ENCODE measurements at regions not wholly inside any gene's neighbourhood (a gene's known extent, or its start where the extent isn't known, plus 50 kb on each side); places are given as distances from the start of the nearest gene placed in this dataset.

DNA sequence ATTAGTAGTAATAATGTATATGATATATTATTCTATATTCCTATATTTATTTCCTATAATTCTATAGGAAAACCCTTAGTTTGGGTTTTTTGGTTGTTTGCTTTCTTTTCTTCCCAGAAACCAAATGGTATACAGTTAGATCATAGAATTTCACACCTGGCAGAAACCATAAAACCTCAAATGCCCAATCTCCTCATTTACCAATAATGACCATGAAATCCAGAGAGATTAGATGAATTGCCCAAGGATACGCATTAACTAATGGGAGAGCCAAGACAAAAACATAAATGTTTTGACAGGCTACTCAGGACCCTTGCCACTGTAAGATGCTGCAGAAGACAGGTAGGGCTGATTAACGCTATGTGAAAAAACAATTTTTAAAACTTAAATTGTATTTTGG is 158.7 kb upstream of the FST start:
- WGBS (ENCODE audit: insufficient coverage, low coverage, low lambda C conversion rate, missing lambda C conversion rate) = 100% methylated on average over 2 of the region's 2 CpGs
- intact Hi-C loops (cut with DNase I) = no loop called here
- Histone ChIP-seq H3K27ac (no peak overlapping the region), H3K9me3 (no peaks in the 10 kb centered on the region), H3K27me3 (no peaks in the 10 kb centered on the region), H3K4me3 (no peak overlapping the region), H3K36me3 (no peaks in the 10 kb centered on the region), H3K4me1 (no peaks in the 10 kb centered on the region)
- ATAC-seq (no peak), DNase-seq (no peak)
- TF ChIP-seq POLR2A (IDR thresholded peaks at IDR 0.05) = no peak
- TF ChIP-seq, protein P1, sequence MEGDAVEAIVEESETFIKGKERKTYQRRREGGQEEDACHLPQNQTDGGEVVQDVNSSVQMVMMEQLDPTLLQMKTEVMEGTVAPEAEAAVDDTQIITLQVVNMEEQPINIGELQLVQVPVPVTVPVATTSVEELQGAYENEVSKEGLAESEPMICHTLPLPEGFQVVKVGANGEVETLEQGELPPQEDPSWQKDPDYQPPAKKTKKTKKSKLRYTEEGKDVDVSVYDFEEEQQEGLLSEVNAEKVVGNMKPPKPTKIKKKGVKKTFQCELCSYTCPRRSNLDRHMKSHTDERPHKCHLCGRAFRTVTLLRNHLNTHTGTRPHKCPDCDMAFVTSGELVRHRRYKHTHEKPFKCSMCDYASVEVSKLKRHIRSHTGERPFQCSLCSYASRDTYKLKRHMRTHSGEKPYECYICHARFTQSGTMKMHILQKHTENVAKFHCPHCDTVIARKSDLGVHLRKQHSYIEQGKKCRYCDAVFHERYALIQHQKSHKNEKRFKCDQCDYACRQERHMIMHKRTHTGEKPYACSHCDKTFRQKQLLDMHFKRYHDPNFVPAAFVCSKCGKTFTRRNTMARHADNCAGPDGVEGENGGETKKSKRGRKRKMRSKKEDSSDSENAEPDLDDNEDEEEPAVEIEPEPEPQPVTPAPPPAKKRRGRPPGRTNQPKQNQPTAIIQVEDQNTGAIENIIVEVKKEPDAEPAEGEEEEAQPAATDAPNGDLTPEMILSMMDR (IDR thresholded peaks at IDR 0.05) = no peak

DNA sequence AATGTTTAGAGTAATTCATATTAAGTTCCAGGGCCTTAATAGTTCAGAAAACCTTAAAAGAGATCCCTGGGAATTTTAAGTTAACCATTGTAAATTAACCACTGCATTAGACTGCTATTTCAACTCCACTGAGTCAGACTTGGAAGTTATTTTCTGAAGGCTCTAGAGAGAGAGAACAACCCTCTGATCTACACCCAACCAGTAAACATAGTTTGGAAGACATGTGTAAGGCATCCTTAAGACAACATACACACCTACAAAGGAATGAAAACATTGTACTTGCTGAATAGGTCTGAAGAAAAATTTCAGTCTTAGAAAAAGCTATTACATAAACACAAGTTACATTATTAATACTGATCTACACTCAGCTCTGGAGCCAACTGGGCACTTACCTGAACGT is 158.2 kb upstream of the FST start:
- Histone ChIP-seq H3K4me3 (no peak overlapping the region), H3K4me1 (no peaks in the 10 kb centered on the region), H3K27ac (no peak overlapping the region), H3K9me3 (no peaks in the 10 kb centered on the region), H3K27me3 (no peaks in the 10 kb centered on the region), H3K36me3 (no peaks in the 10 kb centered on the region)
- 36% methylated on average over 1 of the region's 1 CpG for WGBS (ENCODE audit: insufficient coverage, low coverage, low lambda C conversion rate, missing lambda C conversion rate)
- DNase-seq (no peak), ATAC-seq (no peak)
- TF ChIP-seq, protein P1 (IDR thresholded peaks at IDR 0.05) = no peak
- TF ChIP-seq POLR2A (IDR thresholded peaks at IDR 0.05) = no peak
- intact Hi-C loops (cut with DNase I) = no loop called here

DNA sequence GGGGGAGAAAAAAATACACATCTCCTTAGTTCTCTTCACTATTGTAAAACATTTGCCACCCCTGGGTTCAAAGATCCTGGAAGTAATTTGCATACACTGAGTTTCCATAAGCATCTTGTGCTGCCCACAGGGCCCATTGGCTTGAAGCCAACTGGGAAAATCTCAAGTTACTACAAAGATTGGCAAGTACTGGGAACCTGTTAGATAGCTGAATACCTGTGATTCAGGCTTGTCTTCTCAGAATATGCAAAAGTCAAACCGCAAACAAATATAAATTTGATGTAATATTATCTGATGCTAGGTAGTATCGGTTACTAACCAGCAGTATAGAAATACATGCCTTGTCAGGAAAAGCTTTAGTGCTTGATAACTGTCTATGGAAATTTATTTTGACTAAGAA is 156.9 kb upstream of the FST start:
- Histone ChIP-seq H3K4me1 (no peaks in the 10 kb centered on the region), H3K27me3 (no peaks in the 10 kb centered on the region), H3K4me3 (no peak overlapping the region), H3K27ac (no peak overlapping the region), H3K36me3 (no peaks in the 10 kb centered on the region), H3K9me3 (no peaks in the 10 kb centered on the region)
- TF ChIP-seq, protein P1 (IDR thresholded peaks at IDR 0.05) = no peak
- no peak for TF ChIP-seq POLR2A (IDR thresholded peaks at IDR 0.05)
- DNase-seq (no peak), ATAC-seq (no peak)
- intact Hi-C loops (cut with DNase I) = no loop called here
- WGBS (ENCODE audit: insufficient coverage, low coverage, low lambda C conversion rate, missing lambda C conversion rate) = 100% methylated on average over 1 of the region's 2 CpGs

DNA sequence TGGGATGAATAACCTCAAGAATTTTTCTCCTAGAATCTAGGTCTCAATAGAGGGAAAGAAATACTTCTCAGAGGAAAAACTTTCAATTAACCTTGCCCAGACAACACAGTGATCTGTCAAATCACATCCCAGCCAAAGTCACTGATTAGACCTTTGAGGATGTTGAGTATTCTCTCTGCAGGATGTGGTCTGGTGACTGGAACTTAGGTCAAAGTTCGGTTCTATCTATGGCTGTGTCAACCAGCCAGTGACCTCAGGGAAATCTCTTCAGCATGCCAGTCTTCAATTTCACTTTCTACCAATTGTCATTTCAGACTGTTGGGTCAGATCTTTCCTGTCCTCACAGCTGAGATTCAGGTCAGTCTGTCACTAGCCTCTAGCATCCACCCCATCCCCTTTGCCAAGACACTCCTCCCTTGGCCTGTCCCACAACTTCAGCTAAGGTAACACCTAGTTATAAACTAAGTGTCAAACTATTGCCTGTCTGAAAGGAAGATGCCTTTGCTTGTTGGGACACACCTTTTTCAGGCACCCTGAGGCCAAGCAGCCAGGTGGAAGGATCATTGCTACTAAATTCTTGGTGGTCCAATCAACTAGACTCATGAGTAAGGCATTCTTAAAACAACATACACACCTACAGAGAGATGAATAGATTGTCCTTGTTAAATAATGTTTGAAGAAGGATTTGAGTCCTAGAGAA is 156.3 kb upstream of the FST start:
- TF ChIP-seq, protein P1 (IDR thresholded peaks at IDR 0.05) = no peak
- TF ChIP-seq POLR2A (IDR thresholded peaks at IDR 0.05) = no peak
- H3K4me3 ChIP-seq = no peak overlapping the region
- 27% methylated on average over 1 of the region's 1 CpG for WGBS (ENCODE audit: insufficient coverage, low coverage, low lambda C conversion rate, missing lambda C conversion rate)
- DNase-seq (no peak), ATAC-seq (peak; percentile 48 to 96 (median 62))
- H3K27me3 ChIP-seq = no peaks in the 10 kb centered on the region
- H3K36me3 ChIP-seq = no peaks in the 10 kb centered on the region
- no peaks in the 10 kb centered on the region for H3K4me1 ChIP-seq
- H3K27ac ChIP-seq = no peak overlapping the region
- intact Hi-C loops (cut with DNase I) = no loop called here
- H3K9me3 ChIP-seq = no peaks in the 10 kb centered on the region

Data from right lobe of liver (tissue), 6 donors.